Nephron progenitor cell (in vitro differentiated cells): ENCODE measurements at regions not wholly inside any gene's neighbourhood (a gene's known extent, or its start where the extent isn't known, plus 50 kb on each side); places are given as distances from the start of the nearest gene placed in this dataset.

ENCODE experiments used
- DNase-seq: peaks from one replicate; pipeline ENCODE4 v3.0.0; 2021
- H3K27ac Mint-ChIP-seq: 2 replicates; pipeline ENCODE4 v1.8.0; 2021; ENCODE audit warnings: mild to moderate bottlenecking, moderate library complexity, mixed read lengths
- H3K27me3 Mint-ChIP-seq: 2 replicates; pipeline ENCODE4 v1.8.0; 2021; ENCODE audit warnings: mild to moderate bottlenecking, low read depth, mixed read lengths; ENCODE audit not compliant: poor library complexity
- H3K36me3 Mint-ChIP-seq: 2 replicates; pipeline ENCODE4 v1.8.0; 2021; ENCODE audit warnings: low read depth, mixed read lengths
- H3K4me1 Mint-ChIP-seq: 2 replicates; pipeline ENCODE4 v1.8.0; 2021; ENCODE audit warnings: mixed read lengths
- H3K4me3 Mint-ChIP-seq: 2 replicates; pipeline ENCODE4 v1.8.0; 2021; ENCODE audit warnings: mild to moderate bottlenecking, moderate library complexity, mixed read lengths
- H3K9me3 Mint-ChIP-seq: 2 replicates; pipeline ENCODE4 v1.8.0; 2021; ENCODE audit warnings: mild to moderate bottlenecking, moderate library complexity, mixed read lengths
- CTCF ChIP-seq: fragments of 200-600 bp; sonication (generic); IDR thresholded peaks from 2 replicates; pipeline ENCODE4 v1.5.0; 2021; ENCODE audit warnings: antibody characterized with exemption

DNA sequence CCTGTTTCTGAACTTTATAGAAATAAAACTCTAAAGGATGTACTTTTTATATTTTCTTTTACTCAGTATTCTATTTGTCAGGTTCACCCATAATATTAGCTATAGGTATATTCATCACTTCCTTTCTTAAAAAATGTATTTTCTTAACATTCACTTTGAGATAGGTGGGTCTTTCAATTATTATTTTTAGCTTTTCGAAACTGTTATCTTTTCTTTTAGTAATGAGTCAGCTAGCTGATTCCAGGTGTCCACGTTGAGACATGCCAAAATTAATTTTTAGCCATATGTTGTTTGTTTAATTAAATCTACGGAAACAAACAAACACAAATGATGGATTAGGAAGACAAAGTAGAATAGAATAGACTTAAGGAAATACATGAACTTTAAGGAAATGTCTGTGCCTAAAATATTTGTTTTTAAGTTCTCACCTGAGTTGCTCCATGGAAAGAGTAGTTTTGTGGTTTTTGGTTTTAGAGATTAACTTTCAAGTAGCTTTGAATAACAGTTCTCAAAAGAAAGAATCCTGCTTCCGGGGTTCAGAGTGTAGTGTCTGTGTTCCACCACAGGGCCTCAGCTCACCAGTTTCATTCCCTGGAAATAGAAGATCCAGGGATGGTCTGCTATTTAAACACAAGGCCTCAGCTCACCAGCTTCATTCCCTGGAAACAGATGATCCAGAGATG is 435.0 kb downstream of the HAO1 start:
- H3K27ac Mint-ChIP-seq, result no peak overlapping the region

DNA sequence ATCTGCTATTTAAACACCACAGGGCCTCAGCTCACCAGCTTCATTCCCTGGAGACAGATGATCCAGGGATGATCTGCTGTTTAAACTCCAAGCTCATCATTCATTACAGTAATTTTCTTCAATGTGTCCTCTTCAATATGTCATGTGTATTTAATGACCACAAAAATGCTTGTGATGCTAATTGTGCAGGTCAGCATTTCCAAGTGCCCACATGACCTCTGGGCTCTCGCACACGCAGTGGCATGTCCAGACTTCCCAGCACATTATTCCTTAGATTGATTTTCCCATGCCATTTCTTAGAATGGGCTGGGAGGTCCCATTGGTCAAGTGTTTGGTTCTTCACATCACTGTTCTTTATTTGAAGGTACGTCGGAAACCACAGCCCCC is 434.4 kb downstream of the HAO1 start:
- Mint-ChIP-seq H3K27ac (no peak overlapping the region), H3K9me3 (no peaks in the 10 kb centered on the region), H3K27me3 (peaks cover 4% of the 10 kb centered on the region), H3K36me3 (no peaks in the 10 kb centered on the region), H3K4me3 (no peak overlapping the region), H3K4me1 (no peaks in the 10 kb centered on the region)
- TF ChIP-seq CTCF, result no peak
- no peak for DNase-seq

More for the DNA sequence above, 435.0 kb downstream of the HAO1 start:
- Mint-ChIP-seq H3K4me1 (no peaks in the 10 kb centered on the region), H3K36me3 (no peaks in the 10 kb centered on the region), H3K27me3 (peaks cover 7% of the 10 kb centered on the region), H3K4me3 (no peak overlapping the region), H3K9me3 (no peaks in the 10 kb centered on the region)
- no peak for DNase-seq
- TF ChIP-seq CTCF, result no peak

DNA sequence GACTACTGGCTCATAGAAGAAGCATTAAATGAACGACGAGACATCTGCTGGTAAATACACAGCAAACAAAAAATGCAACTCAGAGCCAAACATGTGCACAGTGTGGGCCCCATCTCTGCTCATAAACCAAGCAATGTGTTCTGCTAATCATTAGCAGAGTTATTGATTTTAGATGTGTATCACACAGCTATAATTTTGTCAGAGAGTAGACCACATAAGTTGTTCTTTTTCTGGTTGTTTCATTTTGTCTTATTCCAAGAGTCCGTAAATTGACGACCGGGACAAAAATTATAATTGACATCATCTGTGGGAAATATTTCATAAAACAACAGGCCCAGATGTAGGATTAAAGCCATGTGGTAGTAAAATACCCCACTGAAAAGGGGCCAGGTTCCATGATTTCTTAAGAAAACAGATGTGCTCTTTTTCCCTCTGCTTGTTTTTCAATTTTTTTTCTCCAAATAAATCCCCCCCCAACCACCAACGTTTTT is 423.6 kb downstream of the HAO1 start:
- peaks cover 2% of the 10 kb centered on the region for H3K27me3 Mint-ChIP-seq
- no peaks in the 10 kb centered on the region for H3K4me1 Mint-ChIP-seq
- H3K4me3 Mint-ChIP-seq, result no peak overlapping the region
- no peaks in the 10 kb centered on the region for H3K36me3 Mint-ChIP-seq
- no peaks in the 10 kb centered on the region for H3K9me3 Mint-ChIP-seq
- DNase-seq, result no peak
- no peak for TF ChIP-seq CTCF
- H3K27ac Mint-ChIP-seq, result no peak overlapping the region

DNA sequence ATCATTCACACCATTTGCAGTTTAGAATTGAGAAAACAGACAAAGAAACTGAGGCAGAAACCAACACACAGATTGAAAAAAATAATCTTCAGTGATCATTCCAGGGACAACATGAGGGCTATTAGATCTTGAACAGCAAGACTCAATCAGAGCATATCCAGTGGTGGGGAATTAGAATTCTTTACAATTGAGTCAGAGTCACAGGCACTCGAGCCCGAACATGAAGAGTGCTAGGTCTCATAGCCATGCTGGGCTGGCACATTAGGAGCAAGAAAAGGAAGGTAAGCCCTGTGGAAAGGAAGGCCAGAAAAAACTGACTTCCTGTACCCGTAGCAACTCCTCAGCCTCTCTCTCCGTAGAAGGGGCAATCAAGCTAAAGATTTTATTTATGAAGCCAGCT is 419.9 kb downstream of the HAO1 start:
- DNase-seq, result no peak
- peaks cover 2% of the 10 kb centered on the region for H3K27me3 Mint-ChIP-seq
- no peaks in the 10 kb centered on the region for H3K9me3 Mint-ChIP-seq
- H3K36me3 Mint-ChIP-seq, result no peaks in the 10 kb centered on the region
- H3K27ac Mint-ChIP-seq, result no peak overlapping the region
- no peak for TF ChIP-seq CTCF
- no peaks in the 10 kb centered on the region for H3K4me1 Mint-ChIP-seq
- H3K4me3 Mint-ChIP-seq, result no peak overlapping the region

- DNase-seq, result no peak
- TF ChIP-seq CTCF, result no peak
- Mint-ChIP-seq H3K4me1 (no peaks in the 10 kb centered on the region), H3K27ac (no peak overlapping the region), H3K9me3 (peaks cover 11% of the 10 kb centered on the region), H3K27me3 (peaks cover 2% of the 10 kb centered on the region), H3K4me3 (no peak overlapping the region), H3K36me3 (no peaks in the 10 kb centered on the region)
Measured at GRCh38 chr20:7523288-7523687, 417.0 kb downstream of the HAO1 start.

GRCh38 chr20:7540018-7540417 is 400.2 kb downstream of the HAO1 start:
- H3K36me3 Mint-ChIP-seq, result no peaks in the 10 kb centered on the region
- H3K27ac Mint-ChIP-seq, result no peak overlapping the region
- TF ChIP-seq CTCF, result no peak
- H3K9me3 Mint-ChIP-seq, result no peaks in the 10 kb centered on the region
- no peak for DNase-seq
- H3K27me3 Mint-ChIP-seq, result no peaks in the 10 kb centered on the region
- H3K4me3 Mint-ChIP-seq, result no peak overlapping the region
- peaks cover 4% of the 10 kb centered on the region for H3K4me1 Mint-ChIP-seq
